Activated CD4-positive, alpha-beta T cell treated with anti-CD3 and anti-CD28 coated beads, Interleukin-2, amount 50 U/mL, for 16 hours (primary cell): ENCODE measurements at regions not wholly inside any gene's neighbourhood (a gene's known extent, or its start where the extent isn't known, plus 50 kb on each side); places are given as distances from the start of the nearest gene placed in this dataset.
A peak's percentile ranks its signal among the peaks of the same experiment; 100 is the strongest.
"Not testable (repeated sequence)": the region's sequence is repeated elsewhere in the genome, so short reads cannot be mapped to it uniquely, and the experiment has no call there.

ENCODE experiments used
- DNase-seq: peaks from one replicate; pipeline ENCODE4 v3.0.0-alpha.2; 2020

DNA sequence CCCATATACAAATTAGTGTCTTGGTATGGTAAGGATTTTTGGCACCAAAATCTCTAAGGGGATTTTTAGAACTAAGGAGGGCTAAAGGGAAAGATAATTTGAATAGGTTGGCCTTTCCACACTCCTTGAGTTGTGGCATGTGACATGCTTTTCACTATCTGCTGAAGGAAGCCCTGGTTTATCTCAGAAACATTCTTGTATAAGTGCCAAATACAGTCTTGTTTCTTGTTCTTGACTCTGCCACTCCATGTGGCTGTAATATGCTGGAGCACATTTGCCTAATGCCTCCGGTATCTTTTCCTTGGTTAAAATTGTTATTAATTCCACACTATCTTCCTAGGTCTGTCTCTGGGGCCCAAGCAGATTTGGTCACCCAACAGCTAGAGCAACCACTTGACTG is 457.0 kb downstream of the USP25 start:
- no peak for DNase-seq

DNA sequence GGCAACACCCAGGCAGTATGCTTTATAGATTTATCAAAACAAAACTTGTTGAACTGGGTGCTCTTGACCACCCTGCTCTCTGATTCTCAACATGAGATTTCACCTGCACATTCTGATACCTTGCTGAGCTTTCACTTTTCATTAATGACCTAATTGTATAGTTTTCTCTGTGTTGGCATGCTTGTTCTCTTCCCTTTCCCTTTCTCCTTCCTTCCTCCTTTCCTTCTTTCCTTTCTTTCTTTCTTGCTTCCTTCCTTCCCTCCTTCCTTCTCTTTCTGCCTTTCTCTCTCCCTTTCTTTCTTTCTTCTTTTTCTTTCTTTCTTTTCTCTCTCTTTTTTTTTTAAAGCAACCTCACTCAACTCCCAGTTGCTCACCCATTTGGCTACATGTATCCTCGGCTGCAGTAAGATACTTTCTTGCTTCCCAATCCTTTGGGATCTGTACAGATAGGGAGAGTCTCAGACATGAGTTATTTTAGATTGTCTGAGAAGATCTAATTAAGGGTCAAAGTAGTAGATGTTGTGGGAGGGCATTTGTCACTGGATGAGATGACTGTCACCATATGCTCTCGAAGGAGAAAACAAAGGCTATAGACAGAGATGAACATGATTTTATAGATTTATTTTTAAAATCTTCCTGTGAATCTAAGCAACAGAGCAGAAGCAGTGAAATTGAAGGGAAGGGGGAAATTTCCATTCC is 458.0 kb downstream of the USP25 start:
- no peak for DNase-seq

DNA sequence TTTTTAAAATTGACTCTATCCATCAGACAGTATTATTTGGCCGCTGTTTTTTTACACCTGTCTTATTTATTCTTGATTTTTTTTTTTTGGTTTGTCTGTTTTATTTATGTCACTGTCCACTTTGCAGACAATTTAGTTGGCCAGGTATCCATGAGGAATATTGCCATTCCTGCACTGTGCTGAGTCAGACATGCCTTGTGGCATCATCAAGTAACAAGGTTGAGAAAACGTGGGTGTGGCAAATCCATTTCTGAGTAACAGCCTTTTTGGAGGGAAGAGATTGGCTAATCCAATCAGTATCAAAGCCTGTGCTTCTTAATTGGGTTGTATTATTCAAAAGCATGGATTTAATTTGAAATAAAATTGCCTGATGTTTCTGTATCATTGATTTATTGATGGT is 463.1 kb downstream of the USP25 start:
- DNase-seq: no peak

DNA sequence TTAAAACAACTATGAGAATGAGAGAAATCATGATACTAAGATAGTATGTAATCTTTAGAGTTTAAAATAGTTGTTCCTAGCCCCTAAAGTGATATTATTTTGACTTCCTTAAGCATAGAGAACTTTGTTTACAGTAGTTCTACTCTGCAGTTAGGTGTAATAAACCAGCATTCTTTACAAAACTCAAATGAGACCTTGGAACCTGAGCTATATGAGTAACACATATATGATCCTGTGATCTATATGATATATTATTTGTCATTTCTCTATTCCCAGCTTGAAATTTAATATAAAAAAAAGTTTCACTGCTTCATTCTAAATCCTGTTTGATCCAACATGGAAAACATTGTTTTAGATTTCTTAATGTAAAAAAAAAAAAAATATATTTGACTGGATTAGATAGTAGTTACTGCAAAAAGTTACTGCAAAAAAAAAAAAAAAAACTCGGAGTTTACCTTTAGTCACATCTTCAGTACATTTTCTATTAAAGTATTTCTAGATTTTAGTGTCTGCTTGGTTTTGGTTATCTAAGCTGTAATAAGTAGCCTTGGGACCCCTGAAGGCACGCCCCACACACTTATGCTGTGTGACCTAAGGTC is 463.8 kb downstream of the USP25 start:
- DNase-seq: no peak

DNA sequence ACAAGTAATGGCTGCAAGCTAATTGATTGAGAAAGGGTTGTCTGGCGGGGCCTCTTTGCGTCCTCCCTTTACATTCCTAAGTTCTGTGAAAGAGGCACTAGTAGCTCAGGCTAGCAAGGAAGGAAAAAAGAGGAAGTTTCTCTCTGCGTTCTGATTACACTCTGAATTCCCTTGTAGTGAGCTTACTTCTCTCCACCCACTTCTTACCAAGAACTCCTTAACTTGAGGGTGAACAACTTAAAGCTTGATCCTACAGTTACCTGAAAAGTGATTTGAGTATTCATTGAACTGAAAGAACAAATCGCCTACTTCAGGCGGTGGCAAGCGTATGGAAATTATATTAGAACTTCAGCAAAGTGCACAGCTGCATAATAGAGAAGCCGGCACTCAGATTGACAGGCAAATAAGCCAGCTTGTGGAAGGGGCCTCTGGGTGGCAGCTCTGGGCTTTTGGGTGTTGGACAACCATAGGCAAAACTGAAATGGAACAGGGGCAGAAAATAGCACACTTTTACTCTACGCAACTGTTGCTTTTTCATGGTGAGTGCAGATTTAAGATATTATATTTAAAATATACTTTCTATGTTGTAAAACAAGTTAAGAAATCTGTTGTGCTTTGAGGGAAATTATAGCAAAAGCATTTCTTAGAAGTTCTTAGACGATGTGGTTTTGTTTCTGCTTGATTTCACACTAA is 464.5 kb downstream of the USP25 start:
- peak; percentile 14 for DNase-seq

DNA sequence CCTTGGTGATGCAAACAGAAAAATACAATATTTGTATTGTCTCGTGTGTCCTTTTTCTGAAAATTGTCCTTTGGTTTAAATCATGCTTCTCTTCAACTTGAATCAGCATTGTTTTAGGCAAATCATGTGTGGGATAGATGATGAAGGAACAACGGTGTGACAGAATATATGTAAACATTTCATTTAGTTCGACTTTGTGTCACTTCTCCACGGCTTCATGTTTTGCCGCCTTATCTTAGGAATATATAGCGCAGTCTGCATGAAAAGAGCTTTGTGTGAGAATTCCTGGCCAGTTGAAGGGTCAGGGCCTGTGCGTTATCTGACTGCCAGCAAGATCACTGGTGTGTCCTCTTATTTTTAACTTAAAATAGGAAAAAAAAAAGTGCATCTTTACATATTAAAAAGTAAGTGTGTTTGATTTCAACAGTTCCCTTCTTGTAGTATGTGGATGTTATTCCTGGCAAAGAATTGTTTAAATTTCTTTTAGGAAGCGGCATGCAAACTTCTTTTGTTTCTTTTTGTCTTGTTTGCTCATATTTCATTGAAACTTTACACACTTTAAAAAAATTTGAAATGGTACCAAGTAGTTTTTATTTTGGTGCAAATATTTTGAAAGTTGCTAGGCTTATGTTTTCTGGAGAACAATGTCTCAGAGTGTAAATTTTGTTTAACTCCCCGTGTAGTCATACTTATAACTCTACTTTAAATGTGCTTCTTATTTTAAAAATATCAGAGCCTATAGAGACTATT is 465.2 kb downstream of the USP25 start:
- DNase-seq: no peak

DNA sequence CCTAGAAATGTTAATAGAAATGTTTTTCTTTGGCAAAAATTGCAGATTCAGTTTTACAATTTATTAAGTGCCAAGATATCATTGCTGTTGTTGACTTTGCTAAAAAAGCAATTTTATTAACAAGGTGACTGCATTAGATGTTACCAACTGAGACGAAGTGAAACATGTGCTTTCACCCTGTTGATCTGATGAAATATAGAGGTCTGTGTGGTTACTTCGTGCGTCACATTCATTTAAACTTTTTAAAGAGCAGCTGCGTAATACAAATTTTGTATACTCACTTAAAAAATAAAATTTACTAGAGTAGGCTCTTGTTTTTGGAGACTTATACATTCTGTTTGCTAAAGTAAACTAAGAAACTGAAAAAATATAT is 465.7 kb downstream of the USP25 start:
- no peak for DNase-seq

DNA sequence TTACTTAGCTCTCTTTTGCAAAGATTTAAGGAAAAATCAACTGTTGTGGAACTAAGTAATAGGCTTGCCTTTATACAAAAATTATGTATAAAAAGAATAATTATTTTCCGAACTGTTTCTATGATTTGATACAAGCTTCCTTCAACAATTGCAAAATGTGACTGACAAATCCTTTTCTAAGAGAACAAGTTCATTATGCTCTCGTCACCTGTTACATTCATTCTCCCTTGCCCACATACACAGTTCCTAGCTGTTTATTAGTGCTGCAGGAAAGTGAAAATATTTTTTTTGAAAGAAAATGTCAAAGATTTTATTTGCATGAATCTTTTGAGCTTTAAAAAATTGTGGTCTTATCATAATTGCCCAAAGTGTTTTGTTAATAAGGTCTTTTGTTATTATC is 466.2 kb downstream of the USP25 start:
- DNase-seq: no peak

DNA sequence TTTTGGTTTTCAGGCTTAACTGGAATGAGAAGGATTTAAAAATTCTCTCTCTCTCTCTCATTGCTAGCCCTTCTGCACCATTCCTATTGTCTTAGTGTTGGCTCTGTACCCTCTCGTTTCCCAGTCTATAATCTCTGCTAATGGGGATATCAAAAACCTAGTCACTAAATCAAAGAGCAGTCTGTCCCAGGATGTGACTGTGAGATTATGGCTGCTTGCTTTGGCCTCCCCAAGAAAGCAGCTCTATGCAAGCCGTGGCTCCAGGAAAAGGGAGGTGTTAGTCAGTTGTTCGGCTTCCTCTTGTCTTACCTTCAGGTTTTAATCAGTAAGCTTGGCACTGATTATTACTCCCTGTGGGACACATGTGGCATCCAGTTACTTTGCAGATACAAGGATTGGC is 468.8 kb downstream of the USP25 start:
- no peak for DNase-seq

DNA sequence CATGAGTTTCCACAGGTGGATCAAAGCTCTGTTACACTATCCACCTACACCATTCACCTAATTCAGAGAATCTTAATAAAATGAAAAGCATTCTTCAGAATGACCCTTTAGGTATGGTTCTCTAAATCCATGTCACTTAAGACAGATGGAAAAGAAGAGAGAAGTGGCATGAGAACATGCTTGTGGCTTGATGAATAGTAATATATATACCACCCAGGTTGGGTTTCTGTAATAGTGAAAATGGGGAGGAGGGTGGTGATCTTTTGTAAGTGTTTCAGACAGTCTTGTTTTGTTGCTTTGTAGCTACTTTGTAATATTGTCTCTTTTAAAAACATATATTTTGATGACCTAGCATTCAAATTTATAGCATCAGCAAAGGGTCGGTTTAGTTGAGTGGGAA is 469.8 kb downstream of the USP25 start:
- DNase-seq: no peak

DNA sequence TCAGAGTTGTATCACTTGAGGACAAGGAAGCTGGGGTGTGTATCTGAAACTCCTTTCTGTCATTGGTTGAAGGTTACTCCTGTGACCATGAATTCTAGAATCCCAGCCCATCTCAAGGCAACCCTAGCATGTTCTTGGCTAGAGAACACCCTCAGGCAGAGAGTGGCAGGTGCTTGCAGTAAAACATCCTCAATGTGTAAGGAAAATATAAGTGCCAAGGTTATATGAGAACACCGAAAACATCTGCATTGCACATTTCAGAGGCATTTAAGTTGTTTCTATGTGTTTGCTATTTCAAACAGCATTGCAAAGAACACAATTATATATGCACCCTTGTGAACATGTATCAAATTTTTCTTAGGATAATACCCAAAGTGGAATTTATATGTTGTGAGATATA is 471.9 kb downstream of the USP25 start:
- no peak for DNase-seq

DNA sequence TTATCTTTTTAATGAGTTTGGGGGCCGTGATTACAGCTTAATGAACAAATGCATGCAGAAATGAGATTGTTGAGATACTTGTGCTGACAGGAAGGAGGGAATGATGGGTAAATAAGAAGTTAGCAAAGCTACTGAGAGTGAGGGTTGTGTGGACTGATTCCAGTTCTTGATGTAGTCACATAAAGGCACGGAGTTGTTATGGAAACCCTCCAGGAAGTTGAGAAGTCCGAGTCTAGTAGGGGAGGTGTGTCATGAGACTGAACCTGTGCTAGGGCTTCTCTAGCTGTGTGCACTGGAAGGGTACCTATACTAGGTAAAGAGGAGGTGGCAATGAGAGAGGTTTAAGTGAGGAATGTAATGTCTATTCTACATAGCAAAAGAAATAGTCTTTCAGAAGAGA is 475.7 kb downstream of the USP25 start:
- DNase-seq: no peak

DNA sequence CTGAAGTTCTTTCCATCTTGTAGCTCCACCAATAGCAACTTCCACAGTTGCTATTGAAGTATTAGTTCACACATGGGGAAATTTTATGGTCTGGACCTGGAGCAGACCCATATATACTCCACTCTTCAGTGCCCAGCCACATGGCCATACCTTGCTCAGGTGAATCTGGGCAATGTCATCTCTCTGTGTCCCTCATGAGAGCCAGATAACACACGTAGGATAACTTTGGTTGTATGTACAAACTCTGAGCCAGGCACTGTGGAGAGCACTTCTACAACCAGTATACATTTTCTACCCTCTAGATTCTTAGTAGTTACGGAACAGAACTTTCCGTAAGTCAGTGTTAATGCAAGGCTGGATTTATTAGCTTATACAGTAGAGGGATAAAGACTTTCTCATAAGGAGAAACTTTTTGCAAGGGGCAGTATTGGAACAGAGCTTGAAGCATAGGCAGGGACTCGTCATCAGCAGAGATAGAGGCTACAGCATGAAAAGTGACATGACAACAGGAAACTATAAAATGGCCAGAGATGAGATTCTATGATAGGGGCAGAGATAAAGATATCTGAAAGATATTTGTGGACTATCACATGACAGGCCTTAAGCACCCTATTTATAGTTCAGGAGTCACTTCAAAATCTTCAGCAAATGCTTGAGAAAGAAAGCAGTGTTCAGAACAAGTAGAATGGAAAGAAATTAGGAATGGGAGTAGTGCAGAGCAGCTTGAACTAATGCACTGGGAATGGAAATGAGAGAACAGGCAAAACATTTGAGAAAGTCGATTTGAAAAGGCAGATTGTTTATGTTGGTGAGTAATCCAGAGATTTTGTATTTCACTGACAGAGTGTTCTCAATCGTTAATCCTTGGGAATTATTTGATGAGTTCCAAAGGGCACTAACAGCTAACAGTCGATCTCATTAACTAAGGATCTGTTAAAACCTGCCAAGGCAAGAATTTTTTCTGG is 481.8 kb downstream of the USP25 start:
- no peak for DNase-seq

DNA sequence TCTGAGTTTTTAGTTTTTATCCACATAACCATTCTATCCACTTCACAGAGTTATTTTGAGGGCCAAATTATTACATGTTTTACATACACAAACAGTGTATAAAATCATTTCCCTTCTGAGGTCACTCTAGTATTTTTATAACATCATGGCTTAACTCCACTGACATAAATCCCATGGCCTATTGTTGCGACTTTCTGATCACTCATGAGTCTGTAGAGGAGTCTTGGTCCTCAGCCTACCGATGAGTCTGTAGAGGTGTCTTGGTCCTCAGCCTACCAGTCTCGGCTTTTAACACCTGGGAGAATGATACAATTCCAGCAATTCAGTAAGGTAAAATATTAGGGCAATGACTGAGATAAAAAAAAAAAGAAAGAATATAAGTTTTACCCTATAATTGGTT is 483.7 kb downstream of the USP25 start:
- no peak for DNase-seq

DNA sequence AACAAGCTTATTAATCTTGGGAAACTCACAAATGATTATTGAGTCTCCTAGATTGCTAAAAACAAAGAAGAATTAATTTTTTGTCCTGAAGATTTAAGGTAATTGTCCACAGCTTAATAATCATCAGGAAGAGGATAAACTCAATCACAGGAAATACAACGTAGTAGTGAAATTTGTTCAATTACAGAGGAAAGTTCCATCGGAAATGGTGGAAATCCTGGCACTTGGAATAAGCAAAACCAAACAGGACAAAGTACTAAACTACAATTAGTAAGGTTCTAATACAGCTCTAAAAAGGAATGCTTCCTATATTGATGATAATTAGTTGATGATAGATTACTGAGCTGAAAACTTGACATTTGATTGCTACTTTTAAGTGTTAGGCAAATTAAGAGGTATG is 485.4 kb downstream of the USP25 start:
- no peak for DNase-seq

DNA sequence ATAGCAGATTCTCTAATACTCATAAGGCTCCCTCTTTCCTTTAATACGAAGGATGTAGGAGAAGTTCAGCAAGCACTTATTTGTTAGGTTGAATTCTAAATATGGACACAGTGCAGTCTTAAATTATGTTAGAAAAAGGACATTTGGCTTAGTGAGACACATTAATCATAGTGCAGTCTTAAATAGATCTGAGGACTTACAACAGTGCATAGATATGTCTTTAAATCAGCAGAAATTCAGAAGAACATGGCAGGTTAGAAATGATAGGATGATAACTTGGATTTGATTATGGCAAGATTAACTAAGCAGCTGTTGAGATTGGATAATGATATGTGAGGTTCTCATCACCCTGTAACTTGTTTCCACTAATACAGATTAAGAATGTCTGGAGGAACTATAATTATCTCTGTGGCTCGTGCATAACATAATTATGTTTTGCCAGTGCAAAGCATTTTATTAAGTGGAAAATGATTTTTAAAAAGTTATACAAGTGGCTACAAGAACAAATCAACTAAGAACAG is 485.9 kb downstream of the USP25 start:
- no peak for DNase-seq

DNA sequence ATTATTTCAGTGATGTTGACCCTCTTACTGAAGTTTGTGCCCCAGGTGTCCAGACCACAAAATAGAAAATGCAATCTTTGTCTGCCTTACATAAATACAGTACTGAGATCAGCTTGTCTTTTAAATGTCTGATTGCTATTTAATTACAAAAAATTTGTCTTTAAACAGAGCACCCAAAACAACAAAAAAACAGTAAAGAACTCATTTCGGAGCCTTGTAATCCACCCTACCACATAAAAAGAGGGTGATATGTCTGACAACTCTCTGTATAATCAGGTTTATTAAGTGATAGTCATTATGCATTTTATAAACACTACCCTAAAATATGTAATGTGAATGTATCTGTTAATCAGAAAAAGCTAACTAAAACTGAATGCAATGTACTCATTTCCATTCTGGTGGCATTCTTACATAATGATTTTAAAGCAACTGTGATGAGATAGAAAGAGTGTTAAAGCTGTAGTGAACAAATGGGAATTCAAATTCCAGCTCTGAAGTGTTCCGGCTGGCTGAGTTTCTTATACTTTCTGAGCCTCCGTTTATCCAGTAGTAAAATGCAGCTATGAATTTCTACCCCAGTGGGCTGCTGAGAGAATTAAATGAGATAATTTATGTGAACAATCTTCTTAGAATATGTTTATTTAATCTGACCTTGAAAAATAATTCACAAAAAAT is 486.6 kb downstream of the USP25 start:
- no peak for DNase-seq

DNA sequence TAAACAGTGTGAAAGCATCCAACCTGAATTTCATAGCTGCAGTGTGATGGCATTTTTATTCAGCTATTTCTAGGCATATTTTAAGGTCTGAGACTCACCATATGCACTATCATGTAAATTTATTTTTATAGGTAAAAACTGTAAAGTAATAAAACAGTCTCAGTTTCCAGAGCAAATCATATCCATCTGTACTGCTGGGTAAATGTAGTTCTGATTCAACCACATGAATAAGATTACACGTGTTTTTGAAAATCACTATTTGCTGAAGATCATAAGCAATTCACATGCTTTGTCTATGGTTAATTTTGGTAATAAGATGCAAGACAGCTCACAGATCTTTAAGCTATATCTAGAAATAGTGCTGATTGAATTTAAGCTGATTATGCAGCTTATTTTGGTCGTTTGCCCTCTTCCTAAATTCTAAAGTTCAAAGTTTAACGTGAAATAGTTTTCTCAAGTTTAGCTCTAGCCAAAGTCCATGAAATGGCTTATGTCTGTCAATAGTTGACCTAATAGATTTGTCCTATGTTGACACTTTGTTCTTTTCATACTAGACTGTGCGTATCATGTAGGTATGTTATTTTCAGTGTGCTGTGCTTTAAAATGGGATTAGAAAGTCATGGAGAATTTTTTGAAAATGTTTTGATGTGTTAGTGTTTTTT is 489.0 kb downstream of the USP25 start:
- no peak for DNase-seq

DNA sequence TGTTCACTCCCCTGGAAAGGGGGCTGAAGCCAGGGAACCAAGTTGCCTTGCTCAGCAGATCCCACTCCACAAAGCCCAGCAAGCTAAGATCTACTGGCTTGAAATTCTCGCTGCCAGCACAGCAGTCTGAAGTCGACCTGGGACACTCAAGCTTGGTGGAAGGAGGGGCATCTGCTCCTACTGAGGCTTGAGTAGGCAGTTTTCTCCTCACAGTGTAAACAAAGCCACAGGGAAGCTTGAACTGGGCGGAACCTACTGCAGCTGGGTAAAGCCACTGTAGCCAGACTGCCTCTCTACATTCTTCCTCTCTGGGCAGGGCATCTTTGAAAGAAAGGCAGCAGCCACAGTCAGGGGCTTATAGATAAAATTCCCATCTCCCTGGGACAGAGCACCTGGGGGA is 495.0 kb downstream of the USP25 start:
- DNase-seq: not testable (repeated sequence)

DNA sequence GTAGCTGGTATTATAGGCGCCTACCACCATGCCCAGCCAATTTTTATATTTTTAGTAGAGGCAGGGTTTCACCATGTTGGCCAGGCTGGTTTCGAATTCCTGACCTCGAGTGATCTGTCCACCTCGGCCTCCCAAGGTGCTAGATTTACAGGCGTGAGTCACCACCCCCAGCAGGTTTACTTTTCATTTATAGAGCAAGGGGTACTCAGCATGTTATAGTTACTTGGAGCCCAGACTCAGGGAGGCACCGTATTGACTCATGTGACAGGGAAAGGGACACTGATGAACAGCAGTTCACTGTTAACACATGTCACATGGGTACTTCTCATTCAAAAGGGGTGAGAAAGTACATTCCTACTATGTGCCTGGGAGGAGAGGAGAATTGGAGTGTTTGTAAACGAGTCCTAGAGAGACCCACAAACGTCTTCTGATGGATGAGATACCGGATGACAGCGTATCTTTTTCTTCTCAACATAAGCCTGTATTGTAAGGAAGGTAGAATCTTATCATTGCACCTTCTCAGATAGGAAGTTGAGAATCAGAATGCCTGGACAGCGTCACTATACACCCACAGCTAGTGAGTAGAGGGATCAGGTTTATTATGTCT is 510.0 kb downstream of the USP25 start:
- no peak for DNase-seq

DNA sequence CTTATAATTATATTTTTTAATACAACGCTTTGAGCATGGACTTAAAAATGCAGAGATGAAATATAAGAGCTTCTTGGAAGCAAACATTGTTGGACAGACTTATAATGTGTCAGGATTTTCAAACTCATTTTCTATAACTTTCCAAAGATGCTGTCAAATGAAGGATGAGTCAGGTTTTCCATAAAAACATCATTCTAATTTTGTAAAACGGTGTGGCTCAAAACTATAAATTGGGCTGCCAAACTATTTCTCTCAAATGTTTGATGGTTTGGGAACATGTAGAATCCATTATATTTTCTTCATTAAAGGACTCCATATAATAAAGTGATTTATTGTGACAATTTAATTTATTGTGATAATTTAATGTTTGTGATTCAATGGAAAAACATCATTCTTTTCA is 511.2 kb downstream of the USP25 start:
- no peak for DNase-seq
